ENCODE measurements at regions not wholly inside any gene's neighbourhood (a gene's known extent, or its start where the extent isn't known, plus 50 kb on each side); places are given as distances from the start of the nearest gene placed in this dataset.

GRCh38 chrX:13495232-13495631, 74.2 kb upstream of the EGFL6 start:
- no peak for DNase-seq (ENCODE audit: extremely low spot score)
- 92% methylated on average over 1 of the region's 1 CpG for WGBS
- no peaks in the 10 kb centered on the region for H3K4me1 ChIP-seq
- H3K27me3 ChIP-seq: no peaks in the 10 kb centered on the region
- intact Hi-C loops (cut with DNase I): no loop called here
- TF ChIP-seq EP300 (IDR thresholded peaks at IDR 0.05) (no peak), POLR2AphosphoS5 (IDR thresholded peaks at IDR 0.05) (no peak), CTCF (IDR thresholded peaks at IDR 0.05) (no peak), POLR2A (IDR thresholded peaks at IDR 0.05; ENCODE audit: low read depth) (no peak)
- no peak overlapping the region for H3K27ac ChIP-seq (replicated peaks in 1 of 4)
- no peaks in the 10 kb centered on the region for H3K9me3 ChIP-seq
- H3K36me3 ChIP-seq: no peaks in the 10 kb centered on the region
- H3K4me3 ChIP-seq: no peak overlapping the region

- no peak for DNase-seq (ENCODE audit: extremely low spot score)
- peaks cover 0 to 3% (median 0%) of the 10 kb centered on the region in 4 donors for H3K4me1 ChIP-seq
- H3K27ac ChIP-seq (replicated peaks in 1 of 4): no peak overlapping the region
- TF ChIP-seq POLR2A (IDR thresholded peaks at IDR 0.05; ENCODE audit: low read depth) (no peak), POLR2AphosphoS5 (IDR thresholded peaks at IDR 0.05) (no peak), CTCF (IDR thresholded peaks at IDR 0.05) (no peak), EP300 (IDR thresholded peaks at IDR 0.05) (no peak)
- intact Hi-C loops (cut with DNase I): no loop called here
- no peaks in the 10 kb centered on the region for H3K36me3 ChIP-seq
- no peaks in the 10 kb centered on the region for H3K27me3 ChIP-seq
- H3K4me3 ChIP-seq: no peak overlapping the region
- WGBS: 67% methylated on average over 2 of the region's 2 CpGs
- H3K9me3 ChIP-seq: no peaks in the 10 kb centered on the region
Measured at GRCh38 chrX:13494562-13494961, 74.8 kb upstream of the EGFL6 start.

GRCh38 chrX:13493659-13494058, 75.7 kb upstream of the EGFL6 start:
- Histone ChIP-seq H3K4me3 (no peak overlapping the region), H3K27ac (replicated peaks in 1 of 4) (no peak overlapping the region), H3K9me3 (no peaks in the 10 kb centered on the region), H3K27me3 (no peaks in the 10 kb centered on the region), H3K4me1 (peaks cover 0 to 12% (median 3%) of the 10 kb centered on the region in 4 donors), H3K36me3 (no peaks in the 10 kb centered on the region)
- 78% methylated on average over 5 of the region's 5 CpGs for WGBS
- no peak for DNase-seq (ENCODE audit: extremely low spot score)
- intact Hi-C loops (cut with DNase I): no loop called here
- no peak for TF ChIP-seq EP300 (IDR thresholded peaks at IDR 0.05)
- no peak for TF ChIP-seq POLR2A (IDR thresholded peaks at IDR 0.05; ENCODE audit: low read depth)
- no peak for TF ChIP-seq POLR2AphosphoS5 (IDR thresholded peaks at IDR 0.05)
- TF ChIP-seq CTCF (IDR thresholded peaks at IDR 0.05): no peak

- H3K27me3 ChIP-seq: no peaks in the 10 kb centered on the region
- 90% methylated on average over 2 of the region's 2 CpGs for WGBS
- peaks cover 0 to 26% (median 12%) of the 10 kb centered on the region in 4 donors for H3K4me1 ChIP-seq
- H3K4me3 ChIP-seq: no peak overlapping the region
- H3K36me3 ChIP-seq: no peaks in the 10 kb centered on the region
- DNase-seq (ENCODE audit: extremely low spot score): no peak
- TF ChIP-seq POLR2AphosphoS5 (IDR thresholded peaks at IDR 0.05) (no peak), EP300 (IDR thresholded peaks at IDR 0.05) (no peak), POLR2A (IDR thresholded peaks at IDR 0.05; ENCODE audit: low read depth) (no peak), CTCF (IDR thresholded peaks at IDR 0.05) (no peak)
- intact Hi-C loops (cut with DNase I): no loop called here
- H3K27ac ChIP-seq (replicated peaks in 1 of 4): no peak overlapping the region
- no peaks in the 10 kb centered on the region for H3K9me3 ChIP-seq
Measured at GRCh38 chrX:13492286-13492685, 77.1 kb upstream of the EGFL6 start.

- Histone ChIP-seq H3K9me3 (no peaks in the 10 kb centered on the region), H3K27me3 (no peaks in the 10 kb centered on the region), H3K36me3 (no peaks in the 10 kb centered on the region), H3K4me3 (no peak overlapping the region), H3K27ac (replicated peaks in 1 of 4) (no peak overlapping the region), H3K4me1 (peaks cover 0 to 31% (median 19%) of the 10 kb centered on the region in 4 donors)
- DNase-seq (ENCODE audit: extremely low spot score): no peak
- intact Hi-C loops (cut with DNase I): no loop called here
- TF ChIP-seq POLR2A (IDR thresholded peaks at IDR 0.05; ENCODE audit: low read depth): no peak
- no peak for TF ChIP-seq EP300 (IDR thresholded peaks at IDR 0.05)
- TF ChIP-seq POLR2AphosphoS5 (IDR thresholded peaks at IDR 0.05): no peak
- no peak for TF ChIP-seq CTCF (IDR thresholded peaks at IDR 0.05)
- 85% methylated on average over 3 of the region's 3 CpGs for whole genome bisulfite sequencing
Measured at GRCh38 chrX:13491061-13491460, 78.3 kb upstream of the EGFL6 start.

Data from esophagus muscularis mucosa (tissue), 4 donors.